ENCODE measurements at regions not wholly inside any gene's neighbourhood (a gene's known extent, or its start where the extent isn't known, plus 50 kb on each side); places are given as distances from the start of the nearest gene placed in this dataset.
"Not testable (repeated sequence)": the region's sequence is repeated elsewhere in the genome, so short reads cannot be mapped to it uniquely, and the experiment has no call there.

DNA sequence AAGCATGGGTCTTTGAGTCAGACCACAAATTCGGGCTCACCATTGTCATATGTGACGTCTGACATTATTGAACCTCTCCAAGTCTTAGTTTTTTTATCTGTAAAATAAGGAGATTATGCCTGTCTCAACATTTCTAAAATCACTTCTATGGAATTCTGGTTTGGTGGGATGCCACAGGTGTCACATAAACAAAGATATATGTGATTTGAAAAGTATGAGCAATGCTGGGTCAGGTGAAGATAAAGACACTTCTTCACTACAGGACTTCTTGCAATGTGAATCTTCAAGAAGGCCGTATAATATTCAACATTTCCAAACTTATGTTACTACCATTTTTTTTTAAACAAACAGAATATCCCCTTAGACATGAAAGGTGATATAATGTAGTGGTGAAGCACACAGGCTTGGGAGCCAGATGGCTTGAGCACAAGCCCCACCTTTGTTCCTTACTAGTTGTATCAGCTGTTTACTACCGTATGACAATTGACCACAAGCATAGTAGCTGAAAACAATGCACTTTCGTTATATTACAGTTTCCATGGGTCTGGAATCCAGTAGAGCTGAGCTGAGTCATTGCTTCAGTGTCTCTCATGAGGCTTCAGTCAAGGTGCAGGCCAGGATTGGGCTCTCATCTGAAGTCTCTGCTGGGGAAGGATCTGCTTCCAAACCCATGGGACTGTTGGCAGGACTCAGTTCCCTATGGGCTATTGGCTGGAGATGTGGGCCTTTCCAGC lies 87.7 kb downstream of the UTP18 start:
- no peak for DNase-seq

DNA sequence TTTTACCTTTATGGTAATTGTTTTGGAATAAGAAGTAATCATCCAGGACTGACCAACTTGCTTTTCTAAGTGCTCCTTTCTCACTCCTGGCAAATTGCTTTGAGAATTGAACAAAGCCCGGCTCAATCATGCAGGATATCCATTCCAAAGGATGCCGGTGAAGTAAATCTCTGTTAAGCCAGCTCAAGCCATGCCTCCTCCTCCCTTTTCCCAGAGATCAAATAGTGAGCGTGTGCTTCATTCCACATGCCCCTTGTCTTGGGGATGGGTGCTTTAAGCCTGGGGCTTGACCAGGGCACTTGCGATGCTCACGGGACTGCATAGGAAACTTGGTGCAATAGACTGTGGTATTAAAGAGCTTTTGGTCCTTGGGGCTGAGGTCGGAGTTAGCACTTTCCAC lies 90.7 kb downstream of the UTP18 start:
- no peak for DNase-seq

GRCh38 chr17:51351890-51352289 lies 91.5 kb downstream of the UTP18 start:
- DNase-seq, result no peak

DNA sequence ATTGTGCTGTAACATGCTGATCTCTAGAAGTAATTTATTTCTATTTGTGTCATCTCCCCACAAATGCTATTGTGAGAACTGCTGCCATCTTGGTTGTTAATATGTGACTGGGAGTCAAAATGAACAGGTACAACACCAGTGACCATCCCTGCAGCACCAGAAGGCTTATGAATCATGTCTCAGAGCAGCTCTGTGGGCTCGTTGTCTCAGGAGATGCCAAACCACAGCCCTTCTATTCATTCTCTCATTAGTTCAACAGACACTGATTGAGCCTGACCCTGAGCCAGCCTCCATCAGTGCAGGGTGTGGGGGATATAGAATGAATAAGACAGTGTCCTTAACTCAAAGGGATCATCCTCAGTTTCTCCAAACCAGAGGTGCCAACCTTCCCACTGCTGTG lies 92.5 kb downstream of the UTP18 start:
- DNase-seq, result peak; percentile 16

DNA sequence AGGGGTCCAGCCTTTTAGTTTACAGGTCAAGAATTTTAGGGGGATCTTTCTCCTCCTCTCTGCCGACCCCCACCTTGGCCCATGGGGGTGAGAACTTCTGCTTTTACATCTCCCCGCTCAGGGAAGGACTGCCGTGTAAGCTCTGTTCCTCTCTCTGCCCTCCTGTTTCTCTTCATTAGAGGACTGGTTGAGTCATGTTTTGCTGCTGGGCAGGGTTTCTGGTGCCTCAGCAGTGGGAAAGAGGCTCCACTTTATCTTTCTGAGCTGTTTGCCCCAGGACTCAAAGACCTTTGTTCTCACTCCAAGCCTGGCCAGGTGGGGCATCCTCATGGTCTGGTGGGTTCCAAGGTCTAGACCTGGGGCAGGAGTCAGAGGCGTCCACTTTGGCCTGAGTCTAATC lies 93.0 kb downstream of the UTP18 start:
- DNase-seq, result no peak

DNA sequence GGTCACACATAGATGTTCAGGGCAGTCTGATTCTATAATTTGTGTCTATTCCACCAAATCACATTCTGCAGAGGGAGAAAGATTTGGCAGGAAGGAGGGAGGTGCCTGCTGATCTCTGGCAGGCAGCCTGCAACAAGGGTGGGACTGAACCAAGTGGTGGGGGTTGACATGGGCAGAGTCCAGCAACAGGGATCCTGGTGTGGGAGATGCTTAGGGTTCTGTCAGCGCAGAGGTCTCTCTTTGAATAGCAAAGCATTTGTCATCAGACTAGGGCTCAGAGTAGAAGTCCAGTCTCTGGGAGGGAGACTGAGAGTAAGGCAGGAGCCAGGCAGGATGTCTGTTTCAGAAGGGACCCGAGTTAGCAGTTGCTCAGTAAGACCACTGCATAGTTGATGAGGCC lies 94.6 kb downstream of the UTP18 start:
- peak; percentile 99 for DNase-seq

- DNase-seq, result peak; percentile 65
These were observed 95.4 kb downstream of the UTP18 start for GRCh38 chr17:51355441-51356410.

GRCh38 chr17:51359055-51359454 lies 98.7 kb downstream of the UTP18 start:
- no peak for DNase-seq

DNA sequence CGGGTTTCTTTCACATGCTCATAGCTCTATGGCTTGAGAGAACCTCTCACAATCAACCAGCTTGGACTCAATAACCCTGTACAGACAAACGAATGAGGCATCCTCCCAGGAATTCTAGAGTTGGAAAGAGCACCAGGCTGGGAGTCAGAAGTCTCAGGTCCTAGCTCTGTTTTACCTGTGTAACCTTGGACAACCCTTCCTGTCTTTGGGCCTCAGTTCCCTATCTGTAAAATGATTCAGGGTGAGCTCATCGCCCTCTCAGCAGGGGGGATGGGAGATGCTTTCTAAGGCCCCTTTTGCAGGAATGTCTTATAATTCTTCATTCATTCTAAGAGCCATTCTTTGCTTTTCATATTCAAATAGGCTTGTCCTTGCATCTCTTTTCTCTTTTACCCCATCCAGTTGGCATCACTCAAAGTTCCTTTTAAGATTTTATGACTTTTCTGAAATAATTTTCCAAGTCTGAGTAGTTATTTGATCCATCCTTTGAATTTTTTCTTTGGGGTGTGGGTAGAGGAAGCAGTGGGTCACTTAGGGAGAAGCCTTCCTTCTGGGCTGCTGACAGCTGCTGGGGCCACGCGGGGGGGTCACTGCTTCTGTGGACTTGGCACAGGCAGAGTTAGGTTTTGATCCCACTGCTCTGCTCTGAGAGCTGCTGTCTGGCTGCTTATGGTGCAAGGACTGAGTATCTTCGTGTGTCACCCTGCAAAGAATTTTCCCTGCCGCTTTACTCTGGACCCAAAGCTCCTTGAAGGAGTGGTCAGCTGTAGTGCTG lies 102.7 kb downstream of the UTP18 start:
- DNase-seq, result peak; percentile 41

DNA sequence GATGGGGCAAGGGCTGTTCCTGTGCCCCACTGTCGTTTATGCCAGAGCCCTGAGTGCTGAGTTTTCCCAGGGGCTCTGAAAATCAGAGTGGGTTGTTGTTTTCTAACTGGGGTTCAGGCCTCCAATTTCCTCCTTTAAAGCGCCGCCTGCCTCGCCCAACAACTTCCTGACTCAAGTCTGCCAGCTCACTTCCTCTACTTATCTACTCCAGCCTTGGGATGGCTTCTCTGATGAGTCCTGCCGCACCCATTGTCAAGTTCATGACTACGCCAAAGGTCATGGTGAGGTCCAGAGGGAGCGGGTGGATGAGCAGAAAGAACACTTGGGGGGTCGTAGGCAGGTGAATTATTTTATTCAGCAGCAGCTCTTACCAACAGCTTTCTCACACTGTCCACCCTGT lies 104.7 kb downstream of the UTP18 start:
- DNase-seq, result no peak

GRCh38 chr17:51366866-51367265 lies 106.5 kb downstream of the UTP18 start:
- DNase-seq, result no peak

DNA sequence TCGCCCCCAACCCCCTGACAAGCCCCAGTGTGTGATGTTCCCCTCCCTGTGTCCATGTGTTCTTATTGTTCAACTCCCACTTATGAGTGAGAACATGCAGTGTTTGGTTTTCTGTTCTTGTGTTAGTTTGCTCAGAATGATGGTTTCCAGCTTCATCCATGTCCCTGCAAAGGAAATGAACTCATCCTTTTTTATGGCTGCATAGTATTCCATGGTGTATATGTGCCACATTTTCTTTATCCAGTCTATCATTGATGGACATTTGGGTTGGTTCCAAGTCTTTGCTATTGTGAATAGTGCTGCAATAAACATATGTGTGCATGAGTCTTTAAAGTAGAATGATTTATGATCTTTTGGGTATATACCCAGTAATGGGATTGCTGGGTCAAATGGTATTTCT lies 107.5 kb downstream of the UTP18 start:
- not testable (repeated sequence) for DNase-seq

- DNase-seq, result peak; percentile 88
These were observed 111.4 kb downstream of the UTP18 start for GRCh38 chr17:51371732-51372151.

- DNase-seq, result peak; percentile 61
These were observed 112.1 kb downstream of the UTP18 start for GRCh38 chr17:51372345-51373004.

GRCh38 chr17:51373489-51374152 lies 113.3 kb downstream of the UTP18 start:
- DNase-seq, result peak; percentile 45

DNA sequence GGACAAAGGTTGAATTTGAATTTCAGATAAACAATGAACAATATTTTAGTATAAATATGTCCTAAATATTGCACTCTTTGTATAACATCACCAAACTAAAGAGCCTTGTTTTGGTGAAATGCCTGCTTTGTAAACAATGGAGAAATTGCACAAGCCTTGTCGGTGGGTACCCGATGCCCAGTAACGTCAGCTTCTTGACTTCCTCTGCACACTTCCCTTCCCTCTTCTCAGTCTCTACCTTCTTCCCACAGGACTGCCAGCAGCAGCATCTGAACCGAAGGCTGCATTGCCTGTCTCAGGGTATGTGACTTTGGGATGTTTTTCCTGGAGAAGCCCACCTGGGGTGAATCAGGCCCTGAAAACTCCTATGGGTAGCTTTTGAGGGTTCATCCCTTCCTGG lies 113.9 kb downstream of the UTP18 start:
- DNase-seq, result no peak

DNA sequence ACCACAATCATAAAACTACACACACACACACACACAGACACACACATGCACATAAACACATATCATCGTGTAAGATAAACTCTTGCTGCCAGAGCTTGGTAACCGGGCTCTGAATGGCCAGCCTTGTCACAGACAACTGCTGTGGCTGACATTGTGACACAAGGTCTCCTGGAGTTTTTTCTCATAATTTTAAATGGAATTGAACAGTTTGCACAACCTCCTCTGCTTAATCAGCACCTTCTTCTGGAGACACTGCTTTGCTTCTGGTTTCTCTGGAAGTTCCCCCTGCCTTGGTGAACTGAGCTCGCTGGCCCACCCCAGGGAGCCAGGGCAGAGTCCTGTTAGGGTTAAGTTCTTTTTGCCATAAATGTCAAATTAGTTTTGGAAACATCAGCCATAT lies 115.4 kb downstream of the UTP18 start:
- no peak for DNase-seq

DNA sequence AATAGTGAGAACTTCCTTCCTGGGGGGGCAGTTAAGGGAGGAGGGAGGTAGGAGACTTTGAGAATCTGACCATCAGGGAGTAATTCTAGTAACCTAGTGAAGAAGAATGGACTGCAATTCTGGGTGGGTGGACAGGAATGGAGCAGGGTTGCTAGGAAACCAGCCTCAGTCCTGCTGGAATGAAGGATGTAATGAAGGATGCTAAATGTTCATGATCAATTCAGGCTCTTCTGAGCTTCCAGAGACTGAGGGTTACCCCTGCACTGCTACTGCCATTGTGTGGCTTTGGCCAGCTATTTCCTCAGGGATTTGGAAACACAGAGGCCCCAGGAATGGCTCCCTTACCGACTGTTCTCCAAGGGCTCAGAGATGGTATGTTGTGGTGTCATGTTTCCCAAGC lies 116.4 kb downstream of the UTP18 start:
- DNase-seq, result no peak

DNA sequence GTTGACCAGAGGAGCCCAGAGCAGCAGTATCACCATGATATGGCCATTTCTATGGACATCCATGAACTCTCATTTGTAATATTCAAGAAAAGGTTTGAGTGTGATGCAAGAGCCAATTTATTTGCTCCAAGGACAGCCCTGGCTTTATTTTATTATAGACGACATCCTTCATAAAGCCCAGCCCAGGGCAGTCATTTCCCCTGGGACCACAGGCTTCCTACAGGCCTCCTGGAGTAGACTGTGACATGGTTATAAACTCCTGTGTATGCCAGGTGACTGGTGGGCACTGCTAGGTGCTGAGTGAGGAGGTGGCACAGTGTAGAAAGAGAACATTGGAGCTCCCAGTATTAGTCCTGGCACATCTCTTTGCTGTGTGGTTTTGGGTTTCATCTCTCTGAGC lies 120.9 kb downstream of the UTP18 start:
- DNase-seq, result no peak

DNA sequence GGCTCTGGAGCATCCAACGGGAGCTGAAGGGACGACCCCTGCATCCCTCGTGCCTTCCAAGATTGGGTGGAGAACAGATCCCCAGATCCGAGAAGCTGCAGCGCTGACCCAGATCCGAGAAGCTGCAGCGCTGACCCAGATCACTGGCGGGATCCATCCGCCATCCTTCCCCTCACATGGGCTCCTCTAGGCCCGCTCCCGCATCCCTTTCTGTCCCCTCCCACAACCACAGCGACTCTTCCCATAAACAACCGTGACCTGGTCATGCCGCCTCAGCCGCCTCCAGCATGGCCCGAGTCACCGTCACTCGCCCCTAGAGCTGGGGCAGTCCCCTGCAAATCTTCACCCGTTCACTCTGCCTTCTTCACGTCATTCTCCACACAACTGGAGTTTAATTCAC lies 124.9 kb downstream of the UTP18 start:
- DNase-seq, result no peak

- DNase-seq, result no peak
These were observed 127.2 kb downstream of the UTP18 start for GRCh38 chr17:51387582-51387981.

GRCh38 chr17:51387986-51388385 lies 127.6 kb downstream of the UTP18 start:
- no peak for DNase-seq

All from NCI-H69 (cell line).